Activated T-cell treated with anti-CD3 and anti-CD28 coated beads for 24 hours (primary cell): ENCODE measurements at regions not wholly inside any gene's neighbourhood (a gene's known extent, or its start where the extent isn't known, plus 50 kb on each side); places are given as distances from the start of the nearest gene placed in this dataset.

Experiments
- DNase-seq: peaks from one replicate; pipeline ENCODE4 v3.0.0-alpha.2; 2020; ENCODE audit warnings: low read depth

- DNase-seq, result no peak
Measured at GRCh38 chr14:53462931-53463778, 310.0 kb upstream of the DDHD1 start.

- no peak for DNase-seq
Measured at GRCh38 chr14:53461858-53462257, 308.7 kb upstream of the DDHD1 start.

GRCh38 chr14:53460544-53460943 lies 307.4 kb upstream of the DDHD1 start:
- no peak for DNase-seq

- no peak for DNase-seq
Measured at GRCh38 chr14:53458368-53458814, 305.3 kb upstream of the DDHD1 start.

GRCh38 chr14:53456931-53457330 lies 303.8 kb upstream of the DDHD1 start:
- DNase-seq, result no peak

GRCh38 chr14:53452005-53452673 lies 299.0 kb upstream of the DDHD1 start:
- no peak for DNase-seq

GRCh38 chr14:53450871-53451270 lies 297.7 kb upstream of the DDHD1 start:
- no peak for DNase-seq

- DNase-seq, result no peak
Measured at GRCh38 chr14:53448682-53449081, 295.6 kb upstream of the DDHD1 start.

- no peak for DNase-seq
Measured at GRCh38 chr14:53444677-53445312, 291.7 kb upstream of the DDHD1 start.

GRCh38 chr14:53441789-53442188 lies 288.7 kb upstream of the DDHD1 start:
- DNase-seq, result no peak

GRCh38 chr14:53437858-53438257 lies 284.7 kb upstream of the DDHD1 start:
- DNase-seq, result no peak

GRCh38 chr14:53432378-53432802 lies 279.3 kb upstream of the DDHD1 start:
- no peak for DNase-seq

- no peak for DNase-seq
Measured at GRCh38 chr14:53430870-53431269, 277.7 kb upstream of the DDHD1 start.

GRCh38 chr14:53412819-53413675 lies 259.9 kb upstream of the DDHD1 start:
- DNase-seq, result no peak

GRCh38 chr14:53411125-53411524 lies 258.0 kb upstream of the DDHD1 start:
- no peak for DNase-seq

GRCh38 chr14:53409969-53410368 lies 256.8 kb upstream of the DDHD1 start:
- no peak for DNase-seq

GRCh38 chr14:53409289-53409688 lies 256.2 kb upstream of the DDHD1 start:
- DNase-seq, result no peak

GRCh38 chr14:53408175-53408879 lies 255.2 kb upstream of the DDHD1 start:
- DNase-seq, result no peak

- DNase-seq, result no peak
Measured at GRCh38 chr14:53406519-53406918, 253.4 kb upstream of the DDHD1 start.

- DNase-seq, result no peak
Measured at GRCh38 chr14:53401646-53402045, 248.5 kb upstream of the DDHD1 start.

- DNase-seq, result no peak
Measured at GRCh38 chr14:53399057-53399456, 245.9 kb upstream of the DDHD1 start.
